GM19468 (cell line): ENCODE measurements at regions not wholly inside any gene's neighbourhood (a gene's known extent, or its start where the extent isn't known, plus 50 kb on each side); places are given as distances from the start of the nearest gene placed in this dataset.
"Not testable (repeated sequence)": the region's sequence is repeated elsewhere in the genome, so short reads cannot be mapped to it uniquely, and the experiment has no call there.

ENCODE experiments used
- ATAC-seq: cut with Tn5 transposase; IDR thresholded peaks from one replicate; pipeline ENCODE4 v1.9.1; 2021; ENCODE audit warnings: mild to moderate bottlenecking, moderate library complexity, moderate number of reproducible peaks; ENCODE audit not compliant: unreplicated experiment; ENCODE audit errors: extremely low read depth

DNA sequence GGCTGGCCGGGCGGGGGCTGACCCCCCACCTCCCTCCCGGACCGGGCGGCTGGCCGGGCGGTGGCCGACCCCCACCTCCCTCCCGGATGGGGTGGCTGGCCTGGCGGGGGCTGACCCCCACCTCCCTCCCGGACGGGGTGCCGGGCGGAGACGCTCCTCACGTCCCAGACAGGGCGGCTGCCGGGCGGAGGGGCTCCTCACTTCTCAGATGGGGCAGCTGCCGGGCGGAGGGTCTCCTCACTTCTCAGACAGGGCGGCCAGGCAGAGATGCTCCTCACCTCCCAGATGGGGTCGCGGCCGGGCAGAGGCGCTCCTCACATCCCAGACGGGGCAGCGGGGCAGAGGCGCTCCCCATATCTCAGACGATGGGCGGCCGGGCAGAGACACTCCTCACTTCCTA lies 965.8 kb upstream of the DEFB115 start:
- not testable (repeated sequence) for ATAC-seq

GRCh38 chr20:30295396-30295795 lies 962.1 kb upstream of the DEFB115 start:
- not testable (repeated sequence) for ATAC-seq

GRCh38 chr20:30295967-30296366 lies 961.5 kb upstream of the DEFB115 start:
- not testable (repeated sequence) for ATAC-seq

GRCh38 chr20:30297878-30298595 lies 959.4 kb upstream of the DEFB115 start:
- ATAC-seq: not testable (repeated sequence)

GRCh38 chr20:30300220-30300642 lies 957.2 kb upstream of the DEFB115 start:
- ATAC-seq: not testable (repeated sequence)

DNA sequence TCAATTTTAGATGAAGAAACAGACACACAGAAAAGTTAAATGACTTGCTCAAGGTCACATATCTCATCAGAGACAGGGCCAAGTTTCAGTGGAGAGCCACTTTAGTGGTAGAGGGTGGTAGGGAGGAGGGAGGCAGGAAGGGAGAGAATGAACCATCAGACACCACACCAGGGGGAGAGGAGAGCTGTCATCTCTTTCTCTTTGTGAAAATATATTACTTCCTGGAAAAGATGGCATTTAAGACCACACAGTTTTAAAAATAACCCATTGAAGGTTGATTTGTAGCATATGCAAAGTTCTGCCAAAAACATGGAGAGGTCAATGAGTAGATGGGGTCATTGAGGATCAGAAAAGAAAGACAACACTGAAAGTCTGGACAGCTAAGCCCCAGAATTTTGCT lies 954.7 kb upstream of the DEFB115 start:
- not testable (repeated sequence) for ATAC-seq

DNA sequence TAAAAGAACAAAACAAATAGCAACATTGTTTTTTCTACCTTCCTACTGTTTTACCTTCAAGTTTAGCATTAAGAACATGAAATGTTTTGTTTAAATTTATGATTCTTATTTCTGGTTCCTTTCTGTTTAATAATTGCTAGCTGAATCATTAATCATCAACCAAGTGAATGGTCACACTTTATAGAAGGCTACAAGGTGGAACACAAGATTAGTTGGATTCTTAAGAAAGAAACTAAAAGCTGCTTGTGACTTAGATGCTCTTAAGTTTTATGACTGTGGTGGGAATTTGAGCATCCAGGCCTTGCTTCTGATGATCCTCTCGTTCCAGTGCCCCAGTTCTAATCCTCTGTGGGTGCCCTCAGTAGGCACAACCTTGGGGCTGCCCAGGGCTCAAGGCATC lies 947.5 kb upstream of the DEFB115 start:
- not testable (repeated sequence) for ATAC-seq

DNA sequence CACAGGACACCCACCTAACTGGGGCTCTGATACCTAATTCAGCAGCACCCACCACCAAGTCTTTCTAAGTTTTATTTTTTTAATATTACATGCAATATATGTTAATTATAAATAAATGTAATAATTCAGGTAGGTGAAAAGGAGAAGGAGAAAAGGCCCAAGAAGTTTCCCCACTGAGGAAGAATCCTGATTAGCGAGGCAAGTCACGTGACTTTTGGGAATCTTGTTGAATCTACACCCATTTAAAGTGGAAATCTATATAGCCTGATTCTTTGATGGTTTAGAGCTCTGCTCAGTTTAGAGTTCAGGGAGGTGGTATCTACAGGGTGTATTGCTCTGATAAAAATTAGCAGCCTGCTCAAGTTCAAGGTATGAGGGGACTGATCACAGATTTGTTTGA lies 947.1 kb upstream of the DEFB115 start:
- ATAC-seq: not testable (repeated sequence)

DNA sequence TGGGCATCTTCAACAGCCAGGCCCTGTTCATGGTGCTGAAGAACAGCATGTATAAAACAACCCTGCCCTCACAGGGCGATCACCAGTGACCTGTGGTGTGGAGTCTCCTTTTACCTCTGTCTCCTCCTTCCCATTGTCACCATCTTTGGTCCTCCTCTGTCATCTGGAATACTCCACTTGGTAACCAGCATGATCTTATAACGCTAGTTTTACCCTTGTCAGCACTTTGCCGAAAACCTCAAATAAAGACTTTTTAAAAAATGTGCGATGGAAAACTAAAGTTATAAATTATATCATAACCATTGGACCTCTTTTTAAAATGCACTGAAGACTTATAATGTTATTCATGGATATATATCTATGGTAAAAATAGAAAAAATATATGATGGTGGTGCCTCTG lies 945.2 kb upstream of the DEFB115 start:
- ATAC-seq: not testable (repeated sequence)

DNA sequence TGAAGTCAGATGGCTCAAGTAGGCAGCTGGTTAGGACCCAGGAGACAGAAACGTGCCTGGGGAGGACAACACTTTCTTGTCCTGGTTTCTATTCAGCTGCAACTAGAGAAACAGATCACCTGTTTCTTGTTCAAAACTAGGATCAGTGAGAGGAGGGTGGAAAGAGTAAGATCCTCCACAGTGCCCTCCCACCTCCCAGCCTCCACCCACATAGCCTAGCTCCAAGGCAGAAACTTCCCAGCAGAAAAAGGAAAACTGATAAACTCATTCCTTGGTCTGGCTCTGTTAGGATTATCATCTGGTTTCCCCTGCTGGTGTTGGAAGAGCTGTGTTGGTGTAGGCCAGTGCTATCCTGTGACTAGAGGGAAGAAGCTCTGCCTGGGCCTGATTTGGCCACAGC lies 943.8 kb upstream of the DEFB115 start:
- ATAC-seq: not testable (repeated sequence)

DNA sequence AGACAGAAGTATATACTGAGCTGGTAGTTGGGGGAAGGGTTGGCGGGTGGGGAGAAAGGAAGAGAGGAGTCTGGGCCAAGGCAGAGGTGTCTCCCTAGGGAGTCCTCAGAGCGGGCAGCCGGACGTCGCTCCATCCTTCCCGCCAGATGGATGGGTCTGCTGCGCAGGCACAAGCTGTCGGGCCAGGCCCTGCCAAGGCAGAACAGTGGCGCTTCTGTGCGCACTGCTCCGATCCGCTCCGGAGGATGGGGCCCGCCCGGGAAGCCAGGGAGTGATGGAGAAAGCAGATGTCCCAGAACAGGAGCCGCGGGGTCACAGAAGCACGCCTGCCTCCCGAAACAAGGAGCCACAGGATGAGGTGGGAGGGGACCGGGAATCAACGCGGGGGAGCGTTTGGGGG lies 941.4 kb upstream of the DEFB115 start:
- ATAC-seq: not testable (repeated sequence)

DNA sequence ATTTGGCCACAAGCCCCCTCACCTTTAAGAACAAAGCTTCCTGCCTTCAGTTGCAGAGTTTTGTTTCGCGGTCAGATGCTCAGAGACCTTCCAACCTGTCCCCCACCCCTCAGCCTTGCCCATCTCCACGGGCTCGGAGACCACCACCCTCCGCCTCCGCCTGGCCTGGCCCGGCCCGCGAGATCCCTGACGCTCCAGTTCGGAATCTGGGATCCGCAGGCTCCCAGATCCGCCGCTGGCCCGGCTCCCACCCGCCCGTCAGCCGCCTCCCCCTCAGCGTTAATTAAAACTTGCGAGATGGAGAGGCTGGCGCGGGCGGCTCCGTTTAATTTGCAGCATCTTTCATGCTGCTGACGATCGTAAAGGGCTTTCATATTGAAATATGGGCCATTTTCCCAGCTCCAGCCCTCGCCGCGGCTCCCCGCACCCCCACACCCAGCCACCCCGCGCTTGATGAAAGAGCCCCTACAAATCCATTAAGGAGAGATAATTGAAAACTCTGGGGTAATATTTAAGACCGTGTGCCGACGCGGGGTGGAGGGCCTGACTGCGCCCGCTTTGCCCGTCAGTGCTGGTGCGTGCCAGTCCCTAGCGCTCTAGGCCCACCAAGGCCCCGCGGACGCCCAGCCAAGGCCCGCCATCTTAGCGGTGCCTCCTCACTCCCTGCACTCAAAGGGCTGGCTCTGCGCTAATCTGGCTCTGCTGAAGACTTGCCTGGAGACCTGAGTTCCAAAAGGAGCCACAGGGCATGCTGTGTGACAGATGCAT lies 940.7 kb upstream of the DEFB115 start:
- not testable (repeated sequence) for ATAC-seq

DNA sequence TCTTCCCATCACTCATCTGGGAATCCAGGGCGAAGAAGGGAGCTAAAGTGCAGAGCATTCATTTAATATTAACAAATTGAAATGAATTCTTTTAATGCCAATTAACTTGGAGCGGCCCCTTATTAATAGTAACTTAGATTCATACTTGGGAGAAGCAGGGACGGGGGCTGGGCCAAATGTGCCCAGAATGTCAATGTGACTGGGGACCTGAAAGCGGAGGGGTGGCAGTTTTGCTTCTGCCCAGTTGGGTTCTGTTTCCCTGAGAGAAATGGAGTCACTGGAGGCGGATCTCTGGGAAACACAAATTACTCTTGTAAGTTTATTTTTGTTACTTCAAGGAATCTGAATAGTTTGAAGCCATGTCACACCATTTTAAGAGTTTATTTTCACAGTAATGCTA lies 923.7 kb upstream of the DEFB115 start:
- not testable (repeated sequence) for ATAC-seq

DNA sequence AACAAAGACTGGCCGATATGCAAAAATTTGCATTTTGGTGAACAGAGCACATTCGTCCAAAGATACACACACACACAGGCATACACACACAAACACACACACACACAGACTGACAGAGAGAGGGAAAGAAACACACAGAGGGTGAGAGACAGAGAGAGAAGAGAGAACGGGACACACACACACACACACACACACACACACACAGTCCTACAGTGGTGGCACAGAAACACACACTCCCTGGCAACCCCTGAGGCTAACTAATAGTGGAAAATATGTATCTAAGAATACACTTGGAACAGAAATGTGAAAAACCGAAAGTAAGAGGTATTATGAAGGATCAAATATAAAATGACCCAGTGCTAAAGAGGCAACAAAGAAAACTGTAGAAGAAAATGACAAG lies 919.9 kb upstream of the DEFB115 start:
- not testable (repeated sequence) for ATAC-seq

GRCh38 chr20:30348932-30349331 lies 908.5 kb upstream of the DEFB115 start:
- ATAC-seq: not testable (repeated sequence)

DNA sequence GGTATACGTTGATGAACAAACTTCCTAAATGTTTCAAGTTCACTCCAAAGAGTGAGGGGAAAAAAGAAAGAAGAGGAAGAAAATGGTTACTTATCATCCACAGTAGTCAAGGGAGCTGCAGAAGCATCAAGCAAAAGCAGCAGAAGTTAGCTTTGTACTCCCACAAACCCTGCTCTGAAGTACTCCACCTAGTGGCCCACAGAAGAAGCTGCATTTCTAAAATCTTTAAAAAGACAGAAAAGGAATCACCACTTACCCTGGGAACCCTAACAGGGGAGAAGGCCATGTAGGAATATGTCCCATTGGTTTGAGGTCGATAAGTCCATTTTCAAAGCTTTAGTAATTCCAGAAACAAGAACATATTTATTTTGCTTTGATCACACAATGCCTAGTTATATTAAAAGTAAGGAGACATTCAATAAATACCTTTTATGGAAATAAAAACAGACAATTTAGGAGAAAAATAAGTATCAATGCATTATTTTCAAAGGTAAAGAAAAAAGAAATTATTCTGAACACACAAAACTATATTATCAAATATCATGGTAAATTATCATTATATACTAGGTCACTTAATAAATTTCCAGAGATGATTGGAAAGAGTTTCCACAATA lies 900.5 kb upstream of the DEFB115 start:
- not testable (repeated sequence) for ATAC-seq

- ATAC-seq: not testable (repeated sequence)
Measured at GRCh38 chr20:30361756-30362155, 895.7 kb upstream of the DEFB115 start.

DNA sequence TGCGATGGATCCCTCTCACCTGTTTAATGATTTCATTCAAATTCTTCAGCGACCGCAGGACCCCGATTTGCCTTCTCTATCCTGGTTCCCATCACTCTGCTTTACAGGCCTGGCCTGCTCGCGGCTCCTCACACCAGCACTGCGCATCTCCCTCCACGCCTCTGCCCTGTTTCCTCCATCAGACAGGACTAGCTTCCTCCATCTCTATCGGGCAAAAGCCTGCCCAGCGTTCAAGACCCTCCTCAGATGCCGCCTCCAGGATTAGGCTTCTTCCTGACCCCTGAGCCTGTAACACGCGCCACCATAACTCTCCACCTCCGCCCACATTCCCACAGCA lies 881.1 kb upstream of the DEFB115 start:
- ATAC-seq: not testable (repeated sequence)

DNA sequence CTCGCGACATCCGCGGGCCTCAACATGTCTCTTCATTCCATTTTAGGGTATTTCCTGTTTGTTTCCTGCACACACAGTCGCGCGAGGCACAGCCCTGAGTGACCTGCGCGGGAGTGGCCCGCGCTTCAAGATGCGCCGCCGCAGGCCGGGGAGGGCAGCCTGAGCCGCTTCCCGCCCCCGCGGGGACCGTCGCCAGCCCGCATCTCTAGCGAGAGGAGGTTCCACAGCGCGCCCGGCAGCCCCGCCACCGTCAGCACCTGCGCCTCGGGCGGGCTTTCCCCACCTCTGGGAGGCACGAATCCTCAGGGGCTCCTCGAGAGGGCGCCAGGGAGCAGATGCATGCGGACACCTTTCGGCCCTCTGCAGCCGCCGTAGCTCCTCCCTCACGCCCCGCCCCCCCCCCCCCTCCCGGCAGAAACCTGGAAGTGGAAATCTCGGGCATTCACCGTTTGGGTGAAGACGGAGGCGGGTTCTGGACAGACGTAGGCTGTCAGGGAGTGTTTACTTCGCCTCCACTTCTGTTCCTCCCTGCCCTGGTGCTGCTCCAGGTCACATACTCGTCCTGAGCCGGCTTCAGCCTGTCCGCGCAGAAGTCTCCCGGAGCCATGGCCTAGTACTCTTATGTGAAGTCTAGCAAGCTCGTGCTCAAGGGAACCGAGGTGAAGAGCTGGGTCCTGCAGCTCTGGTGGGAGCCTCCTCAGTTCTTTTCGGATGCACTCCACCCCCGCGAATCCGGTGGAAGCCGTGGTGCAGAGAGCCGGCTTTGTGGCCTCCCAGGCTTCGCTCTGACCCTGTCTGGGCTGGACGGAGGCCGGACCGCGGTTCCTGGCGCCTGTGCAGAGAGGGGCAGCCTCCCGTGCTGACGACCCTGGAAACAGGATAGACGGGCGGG lies 880.5 kb upstream of the DEFB115 start:
- ATAC-seq: peak; percentile 58

DNA sequence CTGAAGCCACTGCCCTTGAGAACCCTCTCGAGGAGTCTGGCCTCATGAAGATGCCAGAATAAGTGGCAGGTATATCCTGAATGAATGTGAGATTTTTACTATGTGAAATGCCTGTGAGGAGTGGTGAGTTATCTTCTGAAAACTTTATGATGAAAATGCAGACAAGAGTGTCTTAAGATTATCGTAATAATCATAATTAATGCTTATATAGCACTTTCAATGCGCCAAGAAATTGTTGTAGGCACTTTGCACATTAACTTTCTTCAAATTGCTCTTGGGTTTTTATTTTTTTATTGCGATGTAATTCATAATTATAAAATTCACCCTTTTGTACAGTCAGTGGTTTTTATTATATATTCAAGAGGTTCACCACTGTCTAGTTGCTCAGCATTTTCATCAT lies 879.1 kb upstream of the DEFB115 start:
- not testable (repeated sequence) for ATAC-seq
